OCI-LY3 (cell line): ENCODE measurements at regions not wholly inside any gene's neighbourhood (a gene's known extent, or its start where the extent isn't known, plus 50 kb on each side); places are given as distances from the start of the nearest gene placed in this dataset.

Experiments used
- H2AFZ ChIP-seq: fragments of 200-600, 300-600 bp; shearing (Covaris generic); 2 replicates; pipeline ENCODE4 v1.6.0; 2014; ENCODE audit warnings: antibody characterized with exemption, low read depth, low read length
- H3K27ac ChIP-seq: fragments of 200-600, 300-600 bp; sonication (generic); 2 replicates; pipeline ENCODE4 v1.5.1; 2014; ENCODE audit warnings: mild to moderate bottlenecking, low read length, moderate library complexity, mixed read lengths
- H3K27me3 ChIP-seq: fragments of 200-600, 300-600 bp; sonication (generic); 2 replicates; pipeline ENCODE4 v1.6.1; 2014; ENCODE audit warnings: low read depth, low read length, mixed read lengths
- H3K36me3 ChIP-seq: fragments of 200-600, 300-600 bp; sonication (generic); replicated peaks from 2 replicates; pipeline ENCODE3; 2014; ENCODE audit warnings: low read depth, low read length, mixed read lengths
- H3K4me1 ChIP-seq: fragments of 300-600, 200-600 bp; sonication (generic); 2 replicates; pipeline ENCODE4 v1.6.1; 2014; ENCODE audit warnings: low read length, mixed read lengths
- H3K4me2 ChIP-seq: fragments of 200-600, 300-600 bp; sonication (generic); 2 replicates; pipeline ENCODE4 v1.6.1; 2014; ENCODE audit warnings: low read length, mixed read lengths
- H3K4me3 ChIP-seq: fragments of 300-600, 200-600 bp; sonication (generic); 2 replicates; pipeline ENCODE4 v1.5.1; 2014; ENCODE audit warnings: antibody characterized with exemption, mild to moderate bottlenecking, low read length, moderate library complexity
- H3K79me2 ChIP-seq: fragments of 300-600, 200-600 bp; shearing (Covaris generic); 2 replicates; pipeline ENCODE4 v1.6.1; 2014; ENCODE audit warnings: mild to moderate bottlenecking, low read length, mixed read lengths
- H3K9ac ChIP-seq: fragments of 300-600, 200-600 bp; shearing (Covaris generic); 2 replicates; pipeline ENCODE4 v1.6.0; 2014; ENCODE audit warnings: mild to moderate bottlenecking, low read length, moderate library complexity
- H3K9me3 ChIP-seq: fragments of 200-600, 300-600 bp; shearing (Covaris generic); 2 replicates; pipeline ENCODE4 v1.6.1; 2014; ENCODE audit warnings: low read length, mixed read lengths; ENCODE audit not compliant: insufficient read depth
- H4K20me1 ChIP-seq: fragments of 200-600, 300-600 bp; sonication (generic); 2 replicates; pipeline ENCODE4 v1.6.1; 2016; ENCODE audit warnings: low read length, mixed read lengths; ENCODE audit not compliant: insufficient read depth
- EZH2phosphoT487 ChIP-seq: fragments of 200-600 bp; shearing (Covaris generic); IDR thresholded peaks from 2 replicates; pipeline ENCODE4 v1.6.1; 2018; ENCODE audit warnings: antibody characterized with exemption, mixed run types, low read depth
- TF ChIP-seq, protein P1 (sequence below): fragments of 200-600, 300-600 bp; sonication (generic); IDR thresholded peaks from 2 replicates; pipeline ENCODE4 v1.5.1; 2014; ENCODE audit warnings: antibody characterized with exemption, low read length, low read depth

DNA sequence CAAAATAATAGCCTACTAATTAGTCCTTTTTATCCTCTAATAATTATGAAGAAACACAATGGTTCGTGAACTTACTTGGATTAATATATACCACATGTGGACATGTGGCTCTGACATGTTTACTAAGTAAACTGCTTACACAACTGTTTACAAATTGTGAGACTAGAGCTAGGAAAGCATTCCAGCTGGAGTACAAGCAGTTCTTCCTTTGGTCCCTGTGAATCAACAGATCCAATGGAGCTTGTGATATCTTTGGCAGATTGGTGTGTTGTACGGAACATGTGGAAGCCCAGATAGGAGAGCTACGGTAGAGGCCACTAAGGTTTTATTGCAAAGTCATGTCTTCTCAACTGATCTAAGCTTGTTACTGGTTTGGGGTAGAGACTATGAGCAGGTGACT lies 145.5 kb upstream of the SPRY2 start:
- no peaks in the 10 kb centered on the region for H4K20me1 ChIP-seq
- no peak overlapping the region for H3K4me3 ChIP-seq
- H3K9me3 ChIP-seq = no peaks in the 10 kb centered on the region
- TF ChIP-seq EZH2phosphoT487 = no peak
- TF ChIP-seq, protein P1, sequence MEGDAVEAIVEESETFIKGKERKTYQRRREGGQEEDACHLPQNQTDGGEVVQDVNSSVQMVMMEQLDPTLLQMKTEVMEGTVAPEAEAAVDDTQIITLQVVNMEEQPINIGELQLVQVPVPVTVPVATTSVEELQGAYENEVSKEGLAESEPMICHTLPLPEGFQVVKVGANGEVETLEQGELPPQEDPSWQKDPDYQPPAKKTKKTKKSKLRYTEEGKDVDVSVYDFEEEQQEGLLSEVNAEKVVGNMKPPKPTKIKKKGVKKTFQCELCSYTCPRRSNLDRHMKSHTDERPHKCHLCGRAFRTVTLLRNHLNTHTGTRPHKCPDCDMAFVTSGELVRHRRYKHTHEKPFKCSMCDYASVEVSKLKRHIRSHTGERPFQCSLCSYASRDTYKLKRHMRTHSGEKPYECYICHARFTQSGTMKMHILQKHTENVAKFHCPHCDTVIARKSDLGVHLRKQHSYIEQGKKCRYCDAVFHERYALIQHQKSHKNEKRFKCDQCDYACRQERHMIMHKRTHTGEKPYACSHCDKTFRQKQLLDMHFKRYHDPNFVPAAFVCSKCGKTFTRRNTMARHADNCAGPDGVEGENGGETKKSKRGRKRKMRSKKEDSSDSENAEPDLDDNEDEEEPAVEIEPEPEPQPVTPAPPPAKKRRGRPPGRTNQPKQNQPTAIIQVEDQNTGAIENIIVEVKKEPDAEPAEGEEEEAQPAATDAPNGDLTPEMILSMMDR = no peak
- no peaks in the 10 kb centered on the region for H3K4me1 ChIP-seq
- H3K36me3 ChIP-seq = no peaks in the 10 kb centered on the region
- no peak overlapping the region for H3K9ac ChIP-seq
- no peak overlapping the region for H3K27ac ChIP-seq
- no peak overlapping the region for H3K4me2 ChIP-seq
- H2AFZ ChIP-seq = no peak overlapping the region
- no peaks in the 10 kb centered on the region for H3K27me3 ChIP-seq
- no peaks in the 10 kb centered on the region for H3K79me2 ChIP-seq

- TF ChIP-seq EZH2phosphoT487 = no peak
- TF ChIP-seq, protein P1 = no peak
- Histone ChIP-seq H3K27me3 (no peaks in the 10 kb centered on the region), H3K4me3 (no peak overlapping the region), H3K9me3 (no peaks in the 10 kb centered on the region), H4K20me1 (no peaks in the 10 kb centered on the region), H3K27ac (no peak overlapping the region), H3K4me2 (no peak overlapping the region), H3K9ac (no peak overlapping the region), H3K36me3 (no peaks in the 10 kb centered on the region), H3K79me2 (no peaks in the 10 kb centered on the region), H3K4me1 (no peaks in the 10 kb centered on the region), H2AFZ (no peak overlapping the region)
These were observed 142.2 kb upstream of the SPRY2 start for GRCh38 chr13:80483157-80483556.

GRCh38 chr13:80481588-80481987 lies 140.7 kb upstream of the SPRY2 start:
- no peaks in the 10 kb centered on the region for H3K4me1 ChIP-seq

DNA sequence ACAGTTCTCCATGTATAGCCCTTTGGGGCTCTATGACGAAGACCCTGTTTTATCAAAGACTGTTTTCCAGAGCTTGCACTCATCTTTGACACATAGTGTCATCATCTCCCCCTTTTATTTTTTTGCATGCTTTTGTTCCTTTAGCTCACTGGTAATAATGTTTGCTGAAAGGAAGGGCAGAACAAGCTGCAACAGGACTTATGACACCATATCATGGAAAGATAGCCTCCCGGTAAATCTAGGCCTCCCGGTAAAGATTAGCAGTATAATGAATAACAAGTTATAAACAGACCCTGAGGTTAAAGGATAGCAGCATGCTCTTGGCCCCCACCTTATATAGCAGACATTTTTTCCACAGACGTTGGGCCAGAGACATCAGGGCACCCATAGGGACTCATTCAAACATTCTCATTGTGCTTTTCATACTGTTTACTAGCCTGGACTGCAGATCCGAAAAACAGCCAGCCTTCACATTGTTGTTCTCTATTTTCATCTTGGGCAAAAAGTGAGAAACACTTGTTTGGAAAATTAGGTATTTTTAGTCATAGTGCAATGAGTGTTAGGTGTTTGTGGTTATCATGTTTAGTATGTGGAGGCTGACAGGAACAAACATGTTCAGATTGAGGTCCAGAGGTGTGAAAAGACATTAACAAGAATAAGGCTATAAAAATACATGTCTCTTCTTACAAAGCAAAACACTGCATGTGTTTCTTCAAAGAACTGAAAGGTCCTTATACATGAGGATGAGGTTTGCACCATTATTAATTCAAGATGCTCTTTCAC lies 136.9 kb upstream of the SPRY2 start:
- TF ChIP-seq EZH2phosphoT487 = no peak
- TF ChIP-seq, protein P1 = no peak
- H3K79me2 ChIP-seq = no peaks in the 10 kb centered on the region
- H3K9ac ChIP-seq = no peak overlapping the region
- no peaks in the 10 kb centered on the region for H4K20me1 ChIP-seq
- H2AFZ ChIP-seq = no peak overlapping the region
- H3K9me3 ChIP-seq = no peaks in the 10 kb centered on the region
- no peak overlapping the region for H3K4me2 ChIP-seq
- H3K4me1 ChIP-seq = no peaks in the 10 kb centered on the region
- H3K27ac ChIP-seq = no peak overlapping the region
- no peaks in the 10 kb centered on the region for H3K27me3 ChIP-seq
- H3K4me3 ChIP-seq = no peak overlapping the region
- no peaks in the 10 kb centered on the region for H3K36me3 ChIP-seq

More at GRCh38 chr13:80481588-80481987, 140.7 kb upstream of the SPRY2 start:
- Histone ChIP-seq H3K9ac (no peak overlapping the region), H3K4me2 (no peak overlapping the region), H3K27ac (no peak overlapping the region), H3K27me3 (no peaks in the 10 kb centered on the region), H3K36me3 (no peaks in the 10 kb centered on the region), H2AFZ (no peak overlapping the region), H3K9me3 (no peaks in the 10 kb centered on the region), H3K79me2 (no peaks in the 10 kb centered on the region), H4K20me1 (no peaks in the 10 kb centered on the region), H3K4me3 (no peak overlapping the region)
- TF ChIP-seq EZH2phosphoT487 = no peak
- TF ChIP-seq, protein P1 = no peak
